Heart right ventricle (tissue), 16 donors: ENCODE measurements at regions not wholly inside any gene's neighbourhood (a gene's known extent, or its start where the extent isn't known, plus 50 kb on each side); places are given as distances from the start of the nearest gene placed in this dataset.

Experiments used
- ATAC-seq, 8 donors: fragments of 200-7000 bp; cut with Tn5 transposase; one replicate each; pipeline ENCODE4 v1.9.1; 2020; ENCODE audit warnings: mild to moderate bottlenecking in 8 of 8, moderate library complexity in 8 of 8, moderate number of reproducible peaks in 1 of 8
- DNase-seq, 2 donors: peaks; one replicate each; pipeline ENCODE4 v3.0.0-alpha.2; 2020
- H3K27ac ChIP-seq, 10 donors: fragments of 200-600 bp; sonication (generic) in 2 of 10; one replicate each; pipeline versions ENCODE4 v1.5.0 to v1.8.0; 2020 to 2022; ENCODE audit warnings: mild to moderate bottlenecking in 3 of 10
- H3K27me3 ChIP-seq, 7 donors: fragments of 200-600 bp; one replicate each; pipeline ENCODE4 v1.8.0; 2021 to 2022; ENCODE audit warnings: mild to moderate bottlenecking in 2 of 7
- H3K36me3 ChIP-seq, 9 donors: fragments of 200-600 bp; sonication (generic) in 1 of 9; one replicate each; pipeline versions ENCODE4 v1.5.0 to v1.8.0; 2020 to 2022; ENCODE audit warnings: mild to moderate bottlenecking in 2 of 9
- H3K4me1 ChIP-seq, 9 donors: fragments of 200-600 bp; sonication (generic) in 1 of 9; one replicate each; pipeline versions ENCODE4 v1.5.0 to v1.8.0; 2020 to 2022; ENCODE audit warnings: mild to moderate bottlenecking in 4 of 9
- H3K4me3 ChIP-seq, 10 donors: fragments of 200-600 bp; sonication (generic) in 2 of 10; one replicate each; pipeline versions ENCODE4 v1.5.0 to v1.8.0; 2020 to 2022; ENCODE audit warnings: mild to moderate bottlenecking in 7 of 10, moderate library complexity in 2 of 10
- H3K9me3 ChIP-seq, 11 donors: fragments of 200-600 bp in 10 of 11; sonication (generic) in 2 of 11; one replicate each; pipeline versions ENCODE4 v1.5.0 to v1.8.0; 2013 to 2022; ENCODE audit warnings: mild to moderate bottlenecking in 2 of 11, control low read depth in 1 of 11, moderate library complexity in 1 of 11
- WGBS, 2 donors: extraction: QIAGEN DNeasy Blood & Tissue Kit; methylation state at CpG; one replicate each; pipeline ENCODE4 v1.1.7; 2013; ENCODE audit warnings: inconsistent platforms in 1 of 2; 5-methylcytosine and 5-hydroxymethylcytosine counted together
- intact Hi-C, 10 donors: fragments of 100-400 bp; cut with DNase I; formaldehyde crosslinking; loops; one replicate each; pipeline versions ENCODE4 v1.11.1 to v1.14.2; 2022
- TF ChIP-seq, protein P1 (sequence below), 9 donors: fragments of 200-600 bp; sonication (generic) in 2 of 9; IDR thresholded peaks; one replicate each; pipeline versions ENCODE4 v1.5.0 to v1.8.0; 2021 to 2022; ENCODE audit warnings: antibody characterized with exemption in 9 of 9, mild to moderate bottlenecking in 5 of 9, moderate library complexity in 1 of 9
- donor health status: Arrhythmogenic right ventricular cardiomyopathy.
- donor health status: ischemic (EF 13 %, LVEDD 7.1; RV severe dilation, severe dysfunction).
- donor health status: healthy with polysubstance abuse.
- donor health status: DM: no; HTN: yes; CAD: no.
- donor health status: DM: no; HTN: no; CAD: no.
- donor health status: ischemic (EF 25% LVEDD 6.9; RV normal size, moderate dysfunction).
- donor health status: ischemic (EF 25% LVEDD 5.7; RV mildly dilated, moderate dysfunction).
- donor health status: healthy.
- donor health status: DM: yes; HTN: yes; CAD: no.
- donor health status: Ischemic cardiomyopathy.
- donor health status: ischemic (EF 35%, LVEDD 5.7; RV mildly dilated, moderate dysfunction).
- donor health status: nonischemic (EF 11% LVEDD 7.7; RV severe dilation, severe dysfunction).
- donor health status: DM: yes; HTN: yes; CAD: no.
- donor health status: PGD.
- donor health status: ischemic (EF 29% LVEDD 5.4; RV normal size, mild dysfunction).
- donor health status: nonischemic (EF 23%, LVEDD 6.1; RV moderate dilation, normal function).

DNA sequence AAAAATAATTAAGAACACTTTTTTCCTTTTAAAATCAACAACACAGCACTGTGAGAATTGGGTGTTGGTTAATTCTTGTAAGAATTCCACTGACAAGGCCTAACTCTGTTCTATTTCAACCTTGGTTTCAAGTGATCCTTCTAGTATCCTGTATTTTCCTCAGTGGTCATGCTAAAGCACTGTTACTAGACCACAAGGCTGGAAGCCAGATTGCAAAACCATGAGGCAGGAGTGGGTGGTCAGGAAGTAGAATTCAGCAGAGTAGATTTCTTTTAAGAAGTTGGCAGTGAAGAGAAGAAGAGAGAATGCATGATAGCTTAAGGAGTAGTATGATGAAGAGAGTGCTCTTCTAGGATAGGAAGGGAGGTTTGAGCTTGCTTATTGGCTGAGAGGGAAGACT is 71.6 kb upstream of the LEF1 start:
- Histone ChIP-seq H3K27ac (no peak overlapping the region), H3K4me3 (no peak overlapping the region), H3K4me1 (no peaks in the 10 kb centered on the region), H3K36me3 (no peaks in the 10 kb centered on the region), H3K9me3 (no peaks in the 10 kb centered on the region), H3K27me3 (peaks cover 0 to 5% (median 0%) of the 10 kb centered on the region in 7 donors)
- DNase-seq, result no peak
- intact Hi-C loops, result no loop called here
- no peak for ATAC-seq
- TF ChIP-seq, protein P1, sequence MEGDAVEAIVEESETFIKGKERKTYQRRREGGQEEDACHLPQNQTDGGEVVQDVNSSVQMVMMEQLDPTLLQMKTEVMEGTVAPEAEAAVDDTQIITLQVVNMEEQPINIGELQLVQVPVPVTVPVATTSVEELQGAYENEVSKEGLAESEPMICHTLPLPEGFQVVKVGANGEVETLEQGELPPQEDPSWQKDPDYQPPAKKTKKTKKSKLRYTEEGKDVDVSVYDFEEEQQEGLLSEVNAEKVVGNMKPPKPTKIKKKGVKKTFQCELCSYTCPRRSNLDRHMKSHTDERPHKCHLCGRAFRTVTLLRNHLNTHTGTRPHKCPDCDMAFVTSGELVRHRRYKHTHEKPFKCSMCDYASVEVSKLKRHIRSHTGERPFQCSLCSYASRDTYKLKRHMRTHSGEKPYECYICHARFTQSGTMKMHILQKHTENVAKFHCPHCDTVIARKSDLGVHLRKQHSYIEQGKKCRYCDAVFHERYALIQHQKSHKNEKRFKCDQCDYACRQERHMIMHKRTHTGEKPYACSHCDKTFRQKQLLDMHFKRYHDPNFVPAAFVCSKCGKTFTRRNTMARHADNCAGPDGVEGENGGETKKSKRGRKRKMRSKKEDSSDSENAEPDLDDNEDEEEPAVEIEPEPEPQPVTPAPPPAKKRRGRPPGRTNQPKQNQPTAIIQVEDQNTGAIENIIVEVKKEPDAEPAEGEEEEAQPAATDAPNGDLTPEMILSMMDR (IDR thresholded peaks at IDR 0.05), result no peak

DNA sequence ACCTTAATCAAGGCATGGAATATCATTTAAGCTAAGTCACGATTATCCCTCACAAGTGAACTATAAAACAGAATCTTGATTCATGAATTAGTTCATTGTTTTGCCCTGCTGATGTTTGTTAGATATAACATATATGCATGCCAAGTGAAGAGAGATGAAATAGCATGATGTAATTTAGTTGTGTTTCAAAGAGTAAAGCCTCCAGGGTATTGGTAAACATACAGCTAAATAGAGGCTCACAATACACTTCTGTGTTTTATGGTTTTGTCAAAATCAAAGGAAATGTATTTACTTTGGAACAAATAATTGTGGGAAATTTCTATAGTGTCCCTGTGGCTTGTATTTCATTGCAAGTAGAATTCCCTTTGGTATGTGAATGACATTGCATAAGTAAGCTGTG is 69.0 kb upstream of the LEF1 start:
- Histone ChIP-seq H3K4me1 (no peaks in the 10 kb centered on the region), H3K27me3 (peaks cover 0 to 5% (median 0%) of the 10 kb centered on the region in 7 donors), H3K9me3 (peaks cover 0 to 2% (median 0%) of the 10 kb centered on the region in 11 donors), H3K27ac (no peak overlapping the region), H3K36me3 (no peaks in the 10 kb centered on the region), H3K4me3 (no peak overlapping the region)
- no peak for ATAC-seq
- 70 to 72% methylated on average over 1 of the region's 1 CpG for WGBS, 2 donors
- DNase-seq, result no peak
- TF ChIP-seq, protein P1 (IDR thresholded peaks at IDR 0.05), result no peak
- intact Hi-C loops, result no loop called here

DNA sequence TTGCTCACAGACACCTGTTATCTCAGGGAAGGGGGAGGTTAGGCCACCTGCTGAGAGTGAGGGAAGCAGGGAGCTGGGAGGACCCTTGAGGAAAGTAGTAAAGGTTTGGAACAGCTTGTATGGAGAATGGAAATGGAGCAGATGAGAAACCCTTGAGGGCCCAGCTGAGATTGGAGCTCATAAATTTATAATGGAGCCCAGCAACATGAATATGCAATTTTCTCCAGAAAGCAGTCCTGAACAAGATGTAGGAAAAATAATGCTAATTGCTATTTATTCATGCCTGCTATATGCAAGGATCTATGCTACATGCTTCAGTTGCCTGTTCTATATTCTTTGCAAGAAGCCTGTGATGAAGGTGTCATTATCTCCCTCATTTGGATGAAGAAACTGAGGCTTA is 67.5 kb upstream of the LEF1 start:
- no peak for ATAC-seq
- TF ChIP-seq, protein P1 (IDR thresholded peaks at IDR 0.05), result no peak
- intact Hi-C loops, result no loop called here

DNA sequence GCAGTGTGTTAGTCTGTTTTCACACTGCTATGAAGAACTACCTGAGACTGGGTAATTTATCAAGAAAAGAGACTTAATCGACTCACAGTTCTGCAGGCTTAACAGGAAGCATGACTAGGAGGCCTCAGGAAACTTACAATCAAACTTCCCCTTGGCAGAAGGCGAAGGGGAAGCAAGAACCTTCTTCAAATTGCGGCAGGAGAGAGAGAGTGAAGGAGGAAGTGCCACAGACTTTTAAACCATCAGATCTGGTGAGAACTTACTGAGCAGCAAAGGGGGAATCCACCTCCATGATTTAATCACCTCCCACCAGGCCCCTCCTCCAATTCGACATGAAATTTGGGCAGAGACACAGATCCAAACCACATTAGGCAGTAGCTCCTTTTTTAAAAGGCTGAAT is 59.2 kb upstream of the LEF1 start:
- H3K27me3 ChIP-seq, result no peaks in the 10 kb centered on the region
- H3K4me1 ChIP-seq, result no peaks in the 10 kb centered on the region
- DNase-seq (no peak), ATAC-seq (no peak)
- 67% methylated on average over 4 of the region's 4 CpGs for WGBS, 2 donors
- no peak overlapping the region for H3K27ac ChIP-seq
- H3K36me3 ChIP-seq, result no peaks in the 10 kb centered on the region
- intact Hi-C loops, result no loop called here
- peaks cover 0 to 10% (median 0%) of the 10 kb centered on the region in 11 donors for H3K9me3 ChIP-seq
- no peak overlapping the region for H3K4me3 ChIP-seq
- TF ChIP-seq, protein P1 (IDR thresholded peaks at IDR 0.05), result no peak

More for the DNA sequence above, 67.5 kb upstream of the LEF1 start:
- H3K4me1 ChIP-seq, result no peaks in the 10 kb centered on the region
- H3K4me3 ChIP-seq, result no peak overlapping the region
- H3K27me3 ChIP-seq, result peaks cover 0 to 5% (median 0%) of the 10 kb centered on the region in 7 donors
- peaks cover 0 to 10% (median 0%) of the 10 kb centered on the region in 11 donors for H3K9me3 ChIP-seq
- H3K36me3 ChIP-seq, result no peaks in the 10 kb centered on the region
- DNase-seq, result no peak
- H3K27ac ChIP-seq, result no peak overlapping the region
